ENCODE measurements at regions not wholly inside any gene's neighbourhood (a gene's known extent, or its start where the extent isn't known, plus 50 kb on each side); places are given as distances from the start of the nearest gene placed in this dataset.
"Not testable (repeated sequence)": the region's sequence is repeated elsewhere in the genome, so short reads cannot be mapped to it uniquely, and the experiment has no call there.

- TF ChIP-seq CTCF (conservative IDR thresholded peaks at IDR 0.05): no peak
- TF ChIP-seq ZFX (IDR thresholded peaks at IDR 0.05): no peak
- no peak overlapping the region for H3K27ac ChIP-seq
These were observed 75.1 kb downstream of the HAUS1 start for GRCh38 chr18:46179306-46179705.

- TF ChIP-seq CTCF (conservative IDR thresholded peaks at IDR 0.05) (no peak), ZFX (IDR thresholded peaks at IDR 0.05) (no peak)
- no peak overlapping the region for H3K27ac ChIP-seq
These were observed 78.6 kb downstream of the HAUS1 start for GRCh38 chr18:46182633-46183358.

GRCh38 chr18:46184296-46184695, 80.1 kb downstream of the HAUS1 start:
- H3K27ac ChIP-seq: not testable (repeated sequence)

- no peak for TF ChIP-seq CTCF (conservative IDR thresholded peaks at IDR 0.05)
- no peak for TF ChIP-seq ZFX (IDR thresholded peaks at IDR 0.05)
- H3K27ac ChIP-seq: no peak overlapping the region
These were observed 80.5 kb downstream of the HAUS1 start for GRCh38 chr18:46184727-46185126.

GRCh38 chr18:46190667-46191066, 86.5 kb downstream of the HAUS1 start:
- TF ChIP-seq CTCF (conservative IDR thresholded peaks at IDR 0.05) (no peak), ZFX (IDR thresholded peaks at IDR 0.05) (no peak)
- H3K27ac ChIP-seq: no peak overlapping the region

- TF ChIP-seq ZFX (IDR thresholded peaks at IDR 0.05) (no peak), CTCF (conservative IDR thresholded peaks at IDR 0.05) (no peak)
- no peak overlapping the region for H3K27ac ChIP-seq
These were observed 92.5 kb downstream of the HAUS1 start for GRCh38 chr18:46196627-46197243.

- TF ChIP-seq ZFX (IDR thresholded peaks at IDR 0.05) (no peak), CTCF (conservative IDR thresholded peaks at IDR 0.05) (no peak)
These were observed 95.4 kb downstream of the HAUS1 start for GRCh38 chr18:46199515-46200147.

GRCh38 chr18:46200178-46201055, 96.2 kb downstream of the HAUS1 start:
- H3K27ac ChIP-seq: peak overlapping the region; percentile 46

More at GRCh38 chr18:46199515-46200147, 95.4 kb downstream of the HAUS1 start:
- H3K27ac ChIP-seq: peak overlapping the region; percentile 46; the same call in 1 of the 2 replicates

All from C4-2B (cell line).